Astrocyte of the cerebellum (primary cell): ENCODE measurements at regions not wholly inside any gene's neighbourhood (a gene's known extent, or its start where the extent isn't known, plus 50 kb on each side); places are given as distances from the start of the nearest gene placed in this dataset.
"Not testable (repeated sequence)": the region's sequence is repeated elsewhere in the genome, so short reads cannot be mapped to it uniquely, and the experiment has no call there.

ENCODE experiments used
- DNase-seq: peaks from one replicate; pipeline ENCODE4 v3.0.0-alpha.2; 2011; ENCODE audit warnings: low read depth
- H3K4me3 ChIP-seq: 2 replicates; pipeline ENCODE4 v1.5.1; 2011; ENCODE audit warnings: mild to moderate bottlenecking, low read depth, low read length, moderate library complexity
- CTCF ChIP-seq: IDR thresholded peaks from 2 replicates; pipeline ENCODE4 v1.5.1; 2012; ENCODE audit warnings: low read length, low read depth, moderate library complexity, mild to moderate bottlenecking; ENCODE audit errors: missing control alignments
- in situ Hi-C: cut with HindIII; loops from 2 replicates; pipeline ENCODE4 v1.10.0; 2017; ENCODE audit warnings: low sequenced_read_pairs

DNA sequence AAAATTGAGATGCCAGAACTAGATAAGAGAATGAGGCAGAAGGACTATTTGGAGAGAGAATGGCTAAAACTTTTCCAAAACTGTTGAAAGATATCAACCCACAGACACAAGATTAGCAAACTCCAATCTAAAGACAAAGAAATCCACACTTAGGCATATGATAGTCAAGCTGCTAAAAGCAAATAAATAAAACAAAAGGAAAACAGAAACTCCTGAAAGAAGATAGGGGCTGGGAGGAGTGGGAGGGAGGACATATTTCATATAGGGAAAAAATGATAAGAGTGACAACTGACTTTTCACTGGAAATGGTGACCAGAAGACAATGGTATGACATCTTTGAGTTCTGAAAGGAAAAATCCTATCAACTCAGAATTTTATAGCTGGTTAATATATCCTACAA is 105.4 kb upstream of the ADO start:
- in situ Hi-C loops, result no loop called here
- TF ChIP-seq CTCF, result no peak
- H3K4me3 ChIP-seq, result no peak overlapping the region
- no peak for DNase-seq

- H3K4me3 ChIP-seq, in situ Hi-C loops, DNase-seq: not testable (repeated sequence)
Measured at GRCh38 chr10:62704121-62704520, 100.4 kb upstream of the ADO start.

DNA sequence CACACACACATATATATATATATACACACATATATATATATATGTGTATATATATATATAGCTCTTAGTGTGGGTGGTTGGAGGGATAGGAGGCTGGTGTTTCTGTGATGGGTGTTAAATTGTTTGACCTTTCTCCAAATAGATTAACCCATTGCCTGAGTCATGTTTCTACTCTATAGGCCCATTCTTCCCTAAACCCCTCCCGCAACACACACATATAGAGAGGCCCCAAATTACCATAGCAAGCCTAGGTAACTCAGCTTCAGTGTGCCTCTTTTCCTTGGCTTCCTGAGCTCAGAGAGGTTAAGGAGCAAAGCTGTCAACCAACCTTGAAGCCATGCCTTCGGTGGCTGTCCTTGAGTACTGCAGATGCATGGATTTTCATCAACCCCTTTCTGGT is 98.7 kb upstream of the ADO start:
- no peak for DNase-seq
- H3K4me3 ChIP-seq, result no peak overlapping the region
- in situ Hi-C loops, result no loop called here
- no peak for TF ChIP-seq CTCF

GRCh38 chr10:62707810-62708209 is 96.7 kb upstream of the ADO start:
- in situ Hi-C loops, result no loop called here
- no peak for DNase-seq
- no peak overlapping the region for H3K4me3 ChIP-seq
- no peak for TF ChIP-seq CTCF

GRCh38 chr10:62708569-62708968 is 96.0 kb upstream of the ADO start:
- no peak for TF ChIP-seq CTCF
- no peak for DNase-seq
- in situ Hi-C loops, result no loop called here

GRCh38 chr10:62709200-62709599 is 95.3 kb upstream of the ADO start:
- no peak for DNase-seq
- H3K4me3 ChIP-seq, result no peak overlapping the region
- in situ Hi-C loops, result no loop called here
- no peak for TF ChIP-seq CTCF

More at GRCh38 chr10:62708569-62708968, 96.0 kb upstream of the ADO start:
- H3K4me3 ChIP-seq, result no peak overlapping the region

DNA sequence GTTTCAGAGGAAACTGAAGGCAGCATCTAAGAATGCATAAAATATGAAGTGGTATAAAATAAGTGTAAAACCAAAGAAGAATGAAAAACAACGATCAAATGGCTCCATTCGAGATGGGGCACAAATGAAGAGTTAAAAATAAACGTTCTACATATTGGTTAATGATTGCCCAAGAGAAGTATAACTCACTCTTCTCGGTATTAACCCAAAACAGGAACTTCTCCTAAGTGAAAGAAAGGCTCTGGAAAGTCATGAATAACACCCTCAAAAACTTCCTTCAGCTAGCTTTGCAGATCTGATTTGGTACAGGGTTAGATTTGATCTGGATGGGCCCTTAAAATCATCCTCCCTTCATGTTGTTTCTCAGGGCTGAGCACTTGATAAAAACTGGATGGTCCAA is 94.3 kb upstream of the ADO start:
- in situ Hi-C loops, result no loop called here
- no peak overlapping the region for H3K4me3 ChIP-seq
- TF ChIP-seq CTCF, result no peak
- no peak for DNase-seq
